HG03354 (cell line): ENCODE measurements at regions not wholly inside any gene's neighbourhood (a gene's known extent, or its start where the extent isn't known, plus 50 kb on each side); places are given as distances from the start of the nearest gene placed in this dataset.

Experiments
- ATAC-seq: cut with Tn5 transposase; IDR thresholded peaks from one replicate; pipeline ENCODE4 v1.9.1; 2021; ENCODE audit warnings: mild to moderate bottlenecking; ENCODE audit not compliant: unreplicated experiment, poor library complexity, severe bottlenecking

DNA sequence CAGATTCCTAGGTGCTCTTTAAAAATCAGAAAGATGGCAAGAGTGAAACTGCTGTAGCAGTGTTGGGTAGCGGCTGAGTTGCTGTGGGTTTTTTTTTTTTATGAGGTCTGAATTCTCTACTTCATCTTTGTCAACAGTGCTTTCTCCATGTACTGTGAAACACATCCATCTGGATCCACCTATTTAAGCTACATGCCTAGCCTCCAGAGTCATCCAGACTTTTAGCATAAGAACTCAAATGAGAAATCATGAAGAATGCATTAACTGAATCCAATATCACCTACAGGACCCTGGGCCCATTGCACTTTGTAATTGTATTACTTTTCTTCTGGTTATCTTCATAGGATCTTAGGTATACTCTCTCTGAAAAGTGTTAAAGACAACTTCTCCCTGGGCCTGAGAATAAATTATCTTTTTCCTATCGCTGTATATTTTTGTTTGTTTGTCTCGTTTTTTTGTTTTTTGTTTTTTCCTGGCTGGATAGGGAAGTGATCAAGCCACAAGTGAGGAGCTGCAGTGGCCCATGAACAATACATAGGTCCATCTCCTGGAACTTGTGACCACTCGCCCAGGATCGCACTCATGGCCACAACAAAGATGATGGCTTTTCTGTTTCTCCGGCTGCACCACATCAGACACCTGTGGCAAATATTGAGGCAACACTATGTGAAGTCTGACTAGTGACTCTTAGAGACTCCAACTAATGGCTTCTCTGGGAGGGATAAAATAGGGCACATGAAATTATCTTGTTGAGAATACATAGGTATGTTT, 609.9 kb upstream of the AGTR1 start:
- ATAC-seq, result no peak

- ATAC-seq, result no peak
Observed at GRCh38 chr3:148089171-148089570, 608.5 kb upstream of the AGTR1 start.

DNA sequence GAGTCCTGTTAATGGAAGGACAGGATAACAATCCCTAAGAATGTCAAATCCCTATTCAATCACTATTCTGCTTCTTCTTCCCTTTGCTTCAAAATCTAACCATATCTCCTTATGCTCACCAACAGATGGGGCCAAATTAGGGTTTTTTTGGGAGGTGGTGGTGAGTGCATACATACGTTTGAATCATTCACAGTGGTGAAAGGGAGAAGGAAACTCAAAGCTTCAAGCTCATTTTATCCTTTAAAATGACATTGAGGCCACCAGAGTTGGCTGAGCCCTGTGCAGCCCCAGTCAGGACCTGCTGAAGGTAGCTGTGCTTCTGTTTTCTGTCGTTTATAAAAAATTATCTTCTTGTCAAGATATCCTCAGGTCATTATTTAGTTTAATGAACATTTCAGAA, 607.5 kb upstream of the AGTR1 start:
- no peak for ATAC-seq

DNA sequence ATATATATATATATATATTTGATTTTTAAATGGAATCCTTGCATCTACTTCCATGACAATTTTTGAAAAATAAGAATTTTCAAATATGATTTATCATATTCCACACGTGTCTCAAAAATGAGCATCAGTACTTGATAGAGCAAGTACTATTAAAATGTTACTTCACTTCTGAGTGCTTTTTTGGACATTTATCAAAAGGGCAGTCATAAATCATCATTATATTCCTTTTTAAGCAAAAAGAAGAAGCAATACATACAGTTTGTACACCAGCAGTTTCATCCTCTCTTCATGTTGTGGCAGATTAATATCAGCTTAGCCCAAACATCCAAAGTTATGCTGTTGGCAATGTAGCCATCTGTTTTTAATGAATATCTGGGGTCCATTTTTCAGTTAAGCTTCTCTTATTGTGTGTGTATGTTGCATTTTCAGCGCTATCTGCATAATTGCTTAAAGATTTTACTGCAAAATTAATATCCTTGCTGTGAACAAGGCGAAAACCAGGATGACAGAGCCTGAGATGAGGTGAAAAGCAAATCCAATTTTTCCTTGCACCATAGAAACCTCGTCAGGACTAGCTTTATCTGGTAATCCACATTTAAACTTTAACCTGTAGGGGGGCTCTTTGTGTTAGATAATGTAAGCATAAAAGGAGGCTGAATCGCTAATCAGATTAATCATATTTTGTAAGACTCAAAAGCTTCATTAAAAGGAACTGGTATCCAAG, 604.9 kb upstream of the AGTR1 start:
- no peak for ATAC-seq

GRCh38 chr3:148093753-148094152, 604.0 kb upstream of the AGTR1 start:
- ATAC-seq, result no peak

- ATAC-seq, result no peak
Observed at GRCh38 chr3:148095962-148096361, 601.7 kb upstream of the AGTR1 start.

GRCh38 chr3:148100476-148100875, 597.2 kb upstream of the AGTR1 start:
- no peak for ATAC-seq

GRCh38 chr3:148101061-148101460, 596.6 kb upstream of the AGTR1 start:
- ATAC-seq, result no peak

GRCh38 chr3:148102156-148102555, 595.5 kb upstream of the AGTR1 start:
- no peak for ATAC-seq

DNA sequence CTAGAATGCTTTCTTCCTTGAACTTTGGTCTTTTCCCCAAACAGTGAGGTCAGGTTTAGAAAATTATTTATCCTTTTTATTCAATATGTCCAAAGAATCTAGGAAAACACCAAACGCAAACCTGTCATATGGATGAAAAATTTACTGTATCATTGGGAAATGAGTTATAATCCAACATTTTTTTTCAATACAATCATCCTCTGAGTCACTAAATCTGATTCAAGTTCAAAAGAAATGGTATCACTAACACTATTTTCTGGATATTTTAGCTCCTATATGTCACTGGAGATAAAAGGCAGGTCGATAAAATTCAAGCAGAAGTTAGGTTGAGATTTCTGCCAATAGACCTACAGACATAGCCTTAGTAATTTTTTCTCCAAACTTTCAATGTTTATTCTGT, 591.6 kb upstream of the AGTR1 start:
- no peak for ATAC-seq

DNA sequence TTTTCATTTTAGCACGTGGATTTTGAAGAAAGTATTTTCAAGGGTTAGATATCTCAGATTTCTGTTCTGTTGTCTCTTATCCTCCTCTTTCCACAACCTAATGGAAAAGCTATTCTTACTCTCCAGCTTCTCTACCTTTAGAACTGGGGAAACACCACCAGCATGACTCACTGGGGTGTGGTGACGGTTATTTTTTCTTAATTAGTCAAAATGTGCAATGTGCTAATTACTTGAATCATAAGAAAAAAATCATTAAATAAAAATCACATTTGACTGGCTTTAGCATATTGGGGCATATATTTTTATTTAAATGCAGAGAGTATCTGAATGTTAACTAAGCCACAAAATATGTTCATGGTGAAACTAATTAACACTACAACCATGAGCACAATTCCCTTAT, 570.7 kb upstream of the AGTR1 start:
- ATAC-seq, result no peak

- ATAC-seq, result no peak
Observed at GRCh38 chr3:148128136-148128535, 569.6 kb upstream of the AGTR1 start.

- no peak for ATAC-seq
Observed at GRCh38 chr3:148131990-148132638, 565.6 kb upstream of the AGTR1 start.

DNA sequence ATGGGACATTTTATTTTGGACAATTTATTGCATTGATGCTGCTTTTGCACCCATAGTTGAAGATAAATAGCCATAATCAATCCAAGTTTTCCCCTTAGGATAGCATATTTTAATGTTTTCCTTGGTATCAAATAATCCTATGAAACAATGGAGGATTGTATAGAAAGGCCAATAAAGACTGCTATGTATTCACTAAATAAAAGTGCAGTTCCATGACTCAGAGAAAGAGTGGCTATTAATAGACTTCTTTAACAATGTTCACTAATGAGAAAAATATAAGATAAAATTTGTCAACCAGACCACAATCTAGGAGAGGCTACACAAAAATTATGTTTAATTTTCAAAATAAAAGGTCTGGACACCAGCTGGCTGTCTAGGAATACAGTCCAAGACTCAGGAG, 560.9 kb upstream of the AGTR1 start:
- no peak for ATAC-seq

DNA sequence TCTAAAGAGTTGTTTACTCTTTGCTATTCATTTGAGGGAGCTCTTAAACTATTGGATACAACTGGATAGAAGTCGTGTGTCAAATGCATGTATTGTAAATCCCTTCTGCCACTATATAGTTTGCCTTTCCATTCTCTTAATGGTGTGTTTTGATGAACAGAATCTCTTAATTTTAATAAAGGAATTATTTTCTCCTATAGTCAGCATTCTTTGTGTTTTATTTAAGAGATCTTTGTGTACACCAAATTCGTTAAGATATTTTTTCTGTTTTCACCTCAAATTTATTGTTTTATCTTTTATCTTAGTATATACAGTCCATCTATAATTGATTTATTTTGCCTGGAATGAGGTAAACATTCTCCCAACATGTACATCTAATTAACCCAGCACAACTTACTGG, 551.5 kb upstream of the AGTR1 start:
- no peak for ATAC-seq

- ATAC-seq, result no peak
Observed at GRCh38 chr3:148146947-148147826, 550.5 kb upstream of the AGTR1 start.

DNA sequence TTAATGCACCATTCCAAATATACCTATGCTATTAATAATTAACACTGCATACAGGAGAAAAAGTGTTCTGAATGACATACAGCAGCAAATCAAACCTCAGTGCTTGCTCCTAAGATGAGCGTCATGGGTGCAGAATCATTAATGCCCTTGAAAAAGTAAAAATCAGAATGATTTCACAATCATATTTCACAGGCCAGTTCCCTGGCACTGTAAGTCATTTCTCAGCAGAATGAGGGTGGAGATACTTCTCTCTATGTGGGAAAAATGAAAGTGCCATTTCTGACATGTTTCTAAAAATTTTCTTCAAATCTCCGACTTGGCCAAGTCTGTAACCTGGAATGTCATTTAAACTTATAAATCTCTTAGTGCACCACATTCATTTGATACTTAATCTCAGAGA, 549.8 kb upstream of the AGTR1 start:
- ATAC-seq, result no peak

- ATAC-seq, result no peak
Observed at GRCh38 chr3:148149556-148149955, 548.1 kb upstream of the AGTR1 start.

GRCh38 chr3:148150141-148150540, 547.6 kb upstream of the AGTR1 start:
- ATAC-seq, result no peak

DNA sequence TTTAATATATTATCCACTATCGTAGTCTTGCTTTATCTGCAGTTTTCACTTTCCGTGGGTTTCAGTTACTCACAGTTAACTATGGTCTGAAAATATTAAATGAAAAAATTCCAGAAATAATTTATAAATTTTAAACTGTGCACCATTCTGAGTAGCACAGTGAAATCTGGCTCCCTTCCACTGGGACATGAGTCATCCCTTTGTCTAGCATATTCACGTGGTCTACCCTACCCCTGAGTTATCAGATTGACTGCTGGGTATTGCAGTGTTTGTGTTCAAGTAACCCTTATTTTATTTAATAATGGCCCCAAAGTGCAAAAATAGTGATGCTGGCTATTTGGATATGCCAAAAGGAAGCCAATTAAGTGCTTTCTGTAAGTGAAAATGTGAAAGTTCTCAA, 539.5 kb upstream of the AGTR1 start:
- ATAC-seq, result no peak
